ENCODE measurements at regions not wholly inside any gene's neighbourhood (a gene's known extent, or its start where the extent isn't known, plus 50 kb on each side); places are given as distances from the start of the nearest gene placed in this dataset.
"Not testable (repeated sequence)": the region's sequence is repeated elsewhere in the genome, so short reads cannot be mapped to it uniquely, and the experiment has no call there.

DNA sequence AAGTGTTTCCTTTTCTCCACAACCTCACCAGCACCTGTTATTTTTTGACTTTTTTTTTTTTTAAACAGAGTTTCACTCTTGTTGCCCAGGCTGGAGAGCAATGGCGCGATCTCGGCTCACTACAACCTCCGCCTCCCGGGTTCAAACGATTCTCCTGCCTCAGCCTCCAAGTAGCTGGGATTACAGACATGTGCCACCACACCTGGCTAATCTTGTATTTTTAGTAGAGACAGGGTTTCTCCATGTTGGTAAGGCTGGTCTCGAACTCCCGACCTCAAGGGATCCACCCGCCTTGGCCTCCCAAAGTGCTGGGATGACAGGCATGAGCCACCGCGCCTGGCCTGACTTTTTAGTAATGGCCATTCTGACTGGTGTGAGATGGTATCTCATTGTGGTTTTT, 123.2 kb upstream of the CCND2 start:
- TF ChIP-seq POLR2A, POLR2AphosphoS5 (IDR thresholded peaks at IDR 0.05): not testable (repeated sequence)
- TF ChIP-seq, protein P1, sequence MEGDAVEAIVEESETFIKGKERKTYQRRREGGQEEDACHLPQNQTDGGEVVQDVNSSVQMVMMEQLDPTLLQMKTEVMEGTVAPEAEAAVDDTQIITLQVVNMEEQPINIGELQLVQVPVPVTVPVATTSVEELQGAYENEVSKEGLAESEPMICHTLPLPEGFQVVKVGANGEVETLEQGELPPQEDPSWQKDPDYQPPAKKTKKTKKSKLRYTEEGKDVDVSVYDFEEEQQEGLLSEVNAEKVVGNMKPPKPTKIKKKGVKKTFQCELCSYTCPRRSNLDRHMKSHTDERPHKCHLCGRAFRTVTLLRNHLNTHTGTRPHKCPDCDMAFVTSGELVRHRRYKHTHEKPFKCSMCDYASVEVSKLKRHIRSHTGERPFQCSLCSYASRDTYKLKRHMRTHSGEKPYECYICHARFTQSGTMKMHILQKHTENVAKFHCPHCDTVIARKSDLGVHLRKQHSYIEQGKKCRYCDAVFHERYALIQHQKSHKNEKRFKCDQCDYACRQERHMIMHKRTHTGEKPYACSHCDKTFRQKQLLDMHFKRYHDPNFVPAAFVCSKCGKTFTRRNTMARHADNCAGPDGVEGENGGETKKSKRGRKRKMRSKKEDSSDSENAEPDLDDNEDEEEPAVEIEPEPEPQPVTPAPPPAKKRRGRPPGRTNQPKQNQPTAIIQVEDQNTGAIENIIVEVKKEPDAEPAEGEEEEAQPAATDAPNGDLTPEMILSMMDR (IDR thresholded peaks at IDR 0.05), result not testable (repeated sequence)

Measured in suprapubic skin (tissue), 4 donors.